HG02840 (cell line): ENCODE measurements at regions not wholly inside any gene's neighbourhood (a gene's known extent, or its start where the extent isn't known, plus 50 kb on each side); places are given as distances from the start of the nearest gene placed in this dataset.
"Not testable (repeated sequence)": the region's sequence is repeated elsewhere in the genome, so short reads cannot be mapped to it uniquely, and the experiment has no call there.

Experiments
- ATAC-seq: cut with Tn5 transposase; IDR thresholded peaks from one replicate; pipeline ENCODE4 v1.9.1; 2021; ENCODE audit warnings: mild to moderate bottlenecking, moderate library complexity, moderate number of reproducible peaks; ENCODE audit not compliant: unreplicated experiment, low FRiP score

- no peak for ATAC-seq
Observed at GRCh38 chr10:21368728-21369425, 156.6 kb downstream of the SKIDA1 start.

GRCh38 chr10:21368022-21368582 lies 157.4 kb downstream of the SKIDA1 start:
- peak; percentile 58 for ATAC-seq

- ATAC-seq = not testable (repeated sequence)
Observed at GRCh38 chr10:21366108-21366507, 159.4 kb downstream of the SKIDA1 start.

- ATAC-seq = no peak
Observed at GRCh38 chr10:21364196-21365114, 161.0 kb downstream of the SKIDA1 start.

- ATAC-seq = no peak
Observed at GRCh38 chr10:21363731-21364104, 161.8 kb downstream of the SKIDA1 start.

- ATAC-seq = no peak
Observed at GRCh38 chr10:21363092-21363730, 162.3 kb downstream of the SKIDA1 start.

GRCh38 chr10:21359202-21359601 lies 166.3 kb downstream of the SKIDA1 start:
- no peak for ATAC-seq

- ATAC-seq = no peak
Observed at GRCh38 chr10:21355591-21356011, 169.9 kb downstream of the SKIDA1 start.

- ATAC-seq = no peak
Observed at GRCh38 chr10:21352886-21353285, 172.6 kb downstream of the SKIDA1 start.

- not testable (repeated sequence) for ATAC-seq
Observed at GRCh38 chr10:21351594-21351993, 173.9 kb downstream of the SKIDA1 start.

- no peak for ATAC-seq
Observed at GRCh38 chr10:21349912-21350286, 175.6 kb downstream of the SKIDA1 start.

GRCh38 chr10:21347785-21348170 lies 177.7 kb downstream of the SKIDA1 start:
- ATAC-seq = no peak

- ATAC-seq = no peak
Observed at GRCh38 chr10:21347043-21347784, 178.3 kb downstream of the SKIDA1 start.

GRCh38 chr10:21343087-21343486 lies 182.4 kb downstream of the SKIDA1 start:
- no peak for ATAC-seq

GRCh38 chr10:21342499-21342898 lies 183.0 kb downstream of the SKIDA1 start:
- not testable (repeated sequence) for ATAC-seq

- ATAC-seq = no peak
Observed at GRCh38 chr10:21340331-21340730, 185.2 kb downstream of the SKIDA1 start.

GRCh38 chr10:21337171-21337792 lies 188.2 kb downstream of the SKIDA1 start:
- no peak for ATAC-seq

GRCh38 chr10:21336476-21337170 lies 188.9 kb downstream of the SKIDA1 start:
- ATAC-seq = no peak
